ENCODE measurements at regions not wholly inside any gene's neighbourhood (a gene's known extent, or its start where the extent isn't known, plus 50 kb on each side); places are given as distances from the start of the nearest gene placed in this dataset.
A peak's percentile ranks its signal among the peaks of the same experiment; 100 is the strongest.

DNA sequence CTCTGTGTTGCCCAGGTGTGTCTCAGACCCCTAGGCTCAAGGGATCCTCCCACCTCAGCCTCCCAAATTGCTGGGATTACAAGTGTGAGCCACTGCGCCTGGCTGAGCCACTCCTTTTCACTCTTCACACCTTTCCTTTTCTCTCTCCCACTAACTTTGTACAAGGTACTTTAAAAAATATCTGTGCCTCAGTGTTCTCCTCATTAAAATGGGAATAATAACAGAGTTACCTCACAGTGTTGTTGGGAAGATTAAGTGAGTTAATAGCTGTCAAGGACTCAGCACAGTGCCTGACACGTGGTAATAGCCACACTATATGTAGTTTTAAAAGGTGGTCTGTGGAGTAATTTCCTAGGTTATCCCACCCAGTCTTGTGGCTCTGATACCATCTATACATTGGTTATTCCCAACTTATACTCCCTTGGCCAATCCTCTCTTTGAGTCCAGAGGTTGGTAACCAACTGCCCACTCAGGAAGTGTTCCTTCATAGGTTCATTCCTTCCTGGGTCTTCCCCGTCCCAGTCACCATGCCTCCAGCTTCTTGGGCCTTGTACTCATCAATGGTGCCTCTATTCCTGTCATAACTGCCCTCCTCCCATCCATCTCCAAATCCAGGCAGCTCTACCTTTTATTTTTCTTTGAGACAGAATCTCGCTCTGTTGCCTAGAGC, 78.6 kb upstream of the NAA20 start:
- no peak for DNase-seq (ENCODE audit: low read depth)
- H3K4me3 ChIP-seq (ENCODE audit: low read depth, low read length) = no peak overlapping the region
- TF ChIP-seq, protein P1, sequence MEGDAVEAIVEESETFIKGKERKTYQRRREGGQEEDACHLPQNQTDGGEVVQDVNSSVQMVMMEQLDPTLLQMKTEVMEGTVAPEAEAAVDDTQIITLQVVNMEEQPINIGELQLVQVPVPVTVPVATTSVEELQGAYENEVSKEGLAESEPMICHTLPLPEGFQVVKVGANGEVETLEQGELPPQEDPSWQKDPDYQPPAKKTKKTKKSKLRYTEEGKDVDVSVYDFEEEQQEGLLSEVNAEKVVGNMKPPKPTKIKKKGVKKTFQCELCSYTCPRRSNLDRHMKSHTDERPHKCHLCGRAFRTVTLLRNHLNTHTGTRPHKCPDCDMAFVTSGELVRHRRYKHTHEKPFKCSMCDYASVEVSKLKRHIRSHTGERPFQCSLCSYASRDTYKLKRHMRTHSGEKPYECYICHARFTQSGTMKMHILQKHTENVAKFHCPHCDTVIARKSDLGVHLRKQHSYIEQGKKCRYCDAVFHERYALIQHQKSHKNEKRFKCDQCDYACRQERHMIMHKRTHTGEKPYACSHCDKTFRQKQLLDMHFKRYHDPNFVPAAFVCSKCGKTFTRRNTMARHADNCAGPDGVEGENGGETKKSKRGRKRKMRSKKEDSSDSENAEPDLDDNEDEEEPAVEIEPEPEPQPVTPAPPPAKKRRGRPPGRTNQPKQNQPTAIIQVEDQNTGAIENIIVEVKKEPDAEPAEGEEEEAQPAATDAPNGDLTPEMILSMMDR (conservative IDR thresholded peaks at IDR 0.05; ENCODE audit: low read depth, low read length) = no peak

- TF ChIP-seq, protein P1 (conservative IDR thresholded peaks at IDR 0.05; ENCODE audit: low read depth, low read length) = no peak
- DNase-seq (ENCODE audit: low read depth) = no peak
- no peak overlapping the region for H3K4me3 ChIP-seq (ENCODE audit: low read depth, low read length)
These were observed 76.1 kb upstream of the NAA20 start for GRCh38 chr20:19940988-19941460.

DNA sequence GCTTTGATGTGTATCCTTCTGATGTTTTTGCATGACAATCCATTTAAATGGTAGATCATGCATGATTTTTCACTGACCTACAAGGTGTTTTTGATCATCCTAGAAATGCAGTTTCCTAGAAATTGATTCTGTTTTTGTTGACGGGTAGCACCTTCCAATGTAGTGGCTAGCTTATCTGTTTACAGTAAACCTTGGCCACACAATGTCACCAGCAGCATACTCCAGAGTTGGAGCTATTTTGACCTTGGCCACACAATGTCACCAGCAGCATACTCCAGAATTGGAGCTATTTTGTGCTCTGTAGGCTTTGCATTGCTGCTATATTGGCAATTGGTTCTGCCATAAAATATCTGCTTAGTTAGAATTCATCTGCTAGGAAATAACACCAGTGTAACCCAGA, 74.6 kb upstream of the NAA20 start:
- no peak overlapping the region for H3K4me3 ChIP-seq (ENCODE audit: low read depth, low read length)
- no peak for DNase-seq (ENCODE audit: low read depth)
- TF ChIP-seq, protein P1 (conservative IDR thresholded peaks at IDR 0.05; ENCODE audit: low read depth, low read length) = no peak

GRCh38 chr20:19943061-19943521, 74.1 kb upstream of the NAA20 start:
- TF ChIP-seq, protein P1 (conservative IDR thresholded peaks at IDR 0.05; ENCODE audit: low read depth, low read length) = no peak
- DNase-seq (ENCODE audit: low read depth) = no peak
- no peak overlapping the region for H3K4me3 ChIP-seq (ENCODE audit: low read depth, low read length)

GRCh38 chr20:19944772-19945459, 72.2 kb upstream of the NAA20 start:
- peak; percentile 66 for DNase-seq (ENCODE audit: low read depth)
- TF ChIP-seq, protein P1 (conservative IDR thresholded peaks at IDR 0.05; ENCODE audit: low read depth, low read length) = no peak
- no peak overlapping the region for H3K4me3 ChIP-seq (ENCODE audit: low read depth, low read length)

DNA sequence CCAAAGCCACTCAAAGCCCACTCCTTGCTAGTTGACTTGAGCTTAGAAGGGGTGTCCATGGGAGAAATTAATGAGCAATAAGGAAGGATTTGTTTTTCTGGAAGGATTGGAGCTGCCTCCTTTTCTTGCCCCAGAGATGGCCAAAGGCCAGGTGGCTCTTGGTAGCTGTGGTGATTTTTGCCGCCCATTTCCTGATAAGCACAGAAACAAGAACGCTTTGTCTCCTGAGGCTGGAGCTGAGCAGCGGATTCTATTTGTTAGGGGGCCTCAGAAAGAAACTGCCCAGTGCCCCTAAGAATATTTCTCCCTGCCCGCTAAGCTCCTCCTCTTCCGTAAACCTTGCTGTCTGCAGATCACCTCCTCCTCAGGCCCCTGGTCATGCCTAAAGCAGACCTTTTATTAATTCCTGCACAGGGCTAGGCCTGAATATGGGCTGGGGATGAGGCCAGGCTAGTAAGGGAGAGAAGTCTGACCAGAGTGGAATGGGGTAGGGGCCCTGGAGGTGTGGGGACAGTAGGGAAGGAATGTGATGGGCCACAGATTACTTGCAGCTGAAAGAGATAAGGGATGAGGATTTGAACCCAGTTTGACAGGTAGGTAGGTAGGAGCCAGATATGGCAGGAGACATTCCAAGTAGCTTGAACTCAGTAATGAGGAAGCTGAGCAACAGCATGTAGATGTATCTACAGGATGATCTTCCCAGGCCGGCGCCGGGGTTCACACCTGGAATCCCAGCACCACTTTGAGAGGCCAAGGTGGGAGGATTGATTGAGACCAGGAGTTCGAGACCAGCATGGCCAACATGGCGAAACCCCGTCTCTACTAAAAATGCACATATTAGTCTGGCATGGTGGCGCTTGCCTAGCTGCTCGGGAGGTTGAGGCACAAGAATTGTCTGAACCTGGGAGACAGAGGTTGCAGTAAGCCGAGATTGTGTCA, 71.2 kb upstream of the NAA20 start:
- DNase-seq (ENCODE audit: low read depth) = no peak
- no peak overlapping the region for H3K4me3 ChIP-seq (ENCODE audit: low read depth, low read length)
- TF ChIP-seq, protein P1 (conservative IDR thresholded peaks at IDR 0.05; ENCODE audit: low read depth, low read length) = no peak
